ENCODE measurements at regions not wholly inside any gene's neighbourhood (a gene's known extent, or its start where the extent isn't known, plus 50 kb on each side); places are given as distances from the start of the nearest gene placed in this dataset.

DNA sequence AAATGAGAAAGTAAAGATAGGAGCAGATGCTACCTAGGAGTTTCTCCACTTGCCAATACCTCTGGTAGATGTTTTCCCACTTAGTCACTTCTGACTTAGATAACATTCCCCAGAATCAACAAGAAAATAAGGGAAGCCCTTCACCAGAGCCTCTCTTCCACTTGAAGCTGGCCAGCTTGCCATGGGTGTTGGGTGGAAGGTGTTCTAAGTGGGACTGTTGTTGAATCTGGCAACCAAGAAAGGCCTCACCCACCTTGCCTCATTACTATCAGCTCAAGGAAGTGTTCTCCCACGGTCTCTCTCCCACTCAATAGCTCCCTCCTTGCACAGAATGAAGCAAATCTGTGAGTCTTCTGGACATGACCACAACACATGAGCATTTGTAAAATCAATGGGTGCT lies 100.4 kb upstream of the REG3A start:
- TF ChIP-seq, protein P1, sequence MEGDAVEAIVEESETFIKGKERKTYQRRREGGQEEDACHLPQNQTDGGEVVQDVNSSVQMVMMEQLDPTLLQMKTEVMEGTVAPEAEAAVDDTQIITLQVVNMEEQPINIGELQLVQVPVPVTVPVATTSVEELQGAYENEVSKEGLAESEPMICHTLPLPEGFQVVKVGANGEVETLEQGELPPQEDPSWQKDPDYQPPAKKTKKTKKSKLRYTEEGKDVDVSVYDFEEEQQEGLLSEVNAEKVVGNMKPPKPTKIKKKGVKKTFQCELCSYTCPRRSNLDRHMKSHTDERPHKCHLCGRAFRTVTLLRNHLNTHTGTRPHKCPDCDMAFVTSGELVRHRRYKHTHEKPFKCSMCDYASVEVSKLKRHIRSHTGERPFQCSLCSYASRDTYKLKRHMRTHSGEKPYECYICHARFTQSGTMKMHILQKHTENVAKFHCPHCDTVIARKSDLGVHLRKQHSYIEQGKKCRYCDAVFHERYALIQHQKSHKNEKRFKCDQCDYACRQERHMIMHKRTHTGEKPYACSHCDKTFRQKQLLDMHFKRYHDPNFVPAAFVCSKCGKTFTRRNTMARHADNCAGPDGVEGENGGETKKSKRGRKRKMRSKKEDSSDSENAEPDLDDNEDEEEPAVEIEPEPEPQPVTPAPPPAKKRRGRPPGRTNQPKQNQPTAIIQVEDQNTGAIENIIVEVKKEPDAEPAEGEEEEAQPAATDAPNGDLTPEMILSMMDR (conservative IDR thresholded peaks at IDR 0.05; ENCODE audit: low read length), result no peak
- no peak for TF ChIP-seq EZH2phosphoT487 (IDR thresholded peaks at IDR 0.05; ENCODE audit: borderline replicate concordance, low read depth, low read length)

Data from OCI-LY7 (cell line).